ENCODE measurements at regions not wholly inside any gene's neighbourhood (a gene's known extent, or its start where the extent isn't known, plus 50 kb on each side); places are given as distances from the start of the nearest gene placed in this dataset.

GRCh38 chr6:104477569-104477968 is 382.1 kb downstream of the HACE1 start:
- TF ChIP-seq, protein P1, sequence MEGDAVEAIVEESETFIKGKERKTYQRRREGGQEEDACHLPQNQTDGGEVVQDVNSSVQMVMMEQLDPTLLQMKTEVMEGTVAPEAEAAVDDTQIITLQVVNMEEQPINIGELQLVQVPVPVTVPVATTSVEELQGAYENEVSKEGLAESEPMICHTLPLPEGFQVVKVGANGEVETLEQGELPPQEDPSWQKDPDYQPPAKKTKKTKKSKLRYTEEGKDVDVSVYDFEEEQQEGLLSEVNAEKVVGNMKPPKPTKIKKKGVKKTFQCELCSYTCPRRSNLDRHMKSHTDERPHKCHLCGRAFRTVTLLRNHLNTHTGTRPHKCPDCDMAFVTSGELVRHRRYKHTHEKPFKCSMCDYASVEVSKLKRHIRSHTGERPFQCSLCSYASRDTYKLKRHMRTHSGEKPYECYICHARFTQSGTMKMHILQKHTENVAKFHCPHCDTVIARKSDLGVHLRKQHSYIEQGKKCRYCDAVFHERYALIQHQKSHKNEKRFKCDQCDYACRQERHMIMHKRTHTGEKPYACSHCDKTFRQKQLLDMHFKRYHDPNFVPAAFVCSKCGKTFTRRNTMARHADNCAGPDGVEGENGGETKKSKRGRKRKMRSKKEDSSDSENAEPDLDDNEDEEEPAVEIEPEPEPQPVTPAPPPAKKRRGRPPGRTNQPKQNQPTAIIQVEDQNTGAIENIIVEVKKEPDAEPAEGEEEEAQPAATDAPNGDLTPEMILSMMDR (IDR thresholded peaks at IDR 0.05), result no peak
- TF ChIP-seq POLR2A (IDR thresholded peaks at IDR 0.05), result no peak
